ENCODE measurements at regions not wholly inside any gene's neighbourhood (a gene's known extent, or its start where the extent isn't known, plus 50 kb on each side); places are given as distances from the start of the nearest gene placed in this dataset.

DNA sequence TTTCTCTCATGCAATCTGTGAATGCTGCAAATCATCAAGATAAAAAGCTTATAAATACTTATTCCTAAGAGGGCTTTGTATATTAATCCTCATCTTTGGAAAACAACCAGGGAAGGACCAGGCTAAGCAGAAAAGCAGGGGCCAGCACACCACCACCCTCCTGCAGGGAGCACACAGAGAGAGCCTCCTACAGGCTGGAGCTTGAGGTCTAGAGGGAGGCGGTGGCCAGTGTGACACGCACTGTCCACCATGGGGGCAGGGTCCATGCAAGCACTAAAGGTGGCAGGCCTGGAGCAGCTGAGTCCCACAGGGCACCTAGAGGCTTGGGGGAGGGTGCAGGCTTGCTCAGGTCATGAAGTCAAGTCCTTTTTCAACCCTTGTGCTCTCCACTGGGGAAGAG, 236.9 kb downstream of the TACR3 start:
- TF ChIP-seq, protein P1, sequence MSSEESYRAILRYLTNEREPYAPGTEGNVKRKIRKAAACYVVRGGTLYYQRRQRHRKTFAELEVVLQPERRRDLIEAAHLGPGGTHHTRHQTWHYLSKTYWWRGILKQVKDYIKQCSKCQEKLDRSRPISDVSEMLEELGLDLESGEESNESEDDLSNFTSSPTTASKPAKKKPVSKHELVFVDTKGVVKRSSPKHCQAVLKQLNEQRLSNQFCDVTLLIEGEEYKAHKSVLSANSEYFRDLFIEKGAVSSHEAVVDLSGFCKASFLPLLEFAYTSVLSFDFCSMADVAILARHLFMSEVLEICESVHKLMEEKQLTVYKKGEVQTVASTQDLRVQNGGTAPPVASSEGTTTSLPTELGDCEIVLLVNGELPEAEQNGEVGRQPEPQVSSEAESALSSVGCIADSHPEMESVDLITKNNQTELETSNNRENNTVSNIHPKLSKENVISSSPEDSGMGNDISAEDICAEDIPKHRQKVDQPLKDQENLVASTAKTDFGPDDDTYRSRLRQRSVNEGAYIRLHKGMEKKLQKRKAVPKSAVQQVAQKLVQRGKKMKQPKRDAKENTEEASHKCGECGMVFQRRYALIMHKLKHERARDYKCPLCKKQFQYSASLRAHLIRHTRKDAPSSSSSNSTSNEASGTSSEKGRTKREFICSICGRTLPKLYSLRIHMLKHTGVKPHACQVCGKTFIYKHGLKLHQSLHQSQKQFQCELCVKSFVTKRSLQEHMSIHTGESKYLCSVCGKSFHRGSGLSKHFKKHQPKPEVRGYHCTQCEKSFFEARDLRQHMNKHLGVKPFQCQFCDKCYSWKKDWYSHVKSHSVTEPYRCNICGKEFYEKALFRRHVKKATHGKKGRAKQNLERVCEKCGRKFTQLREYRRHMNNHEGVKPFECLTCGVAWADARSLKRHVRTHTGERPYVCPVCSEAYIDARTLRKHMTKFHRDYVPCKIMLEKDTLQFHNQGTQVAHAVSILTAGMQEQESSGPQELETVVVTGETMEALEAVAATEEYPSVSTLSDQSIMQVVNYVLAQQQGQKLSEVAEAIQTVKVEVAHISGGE (CRISPR knock-in tag; IDR thresholded peaks at IDR 0.05): no peak
- no peak for TF ChIP-seq CEBPB (IDR thresholded peaks at IDR 0.05; ENCODE audit: borderline replicate concordance in 1 of 2, low read depth in 2 of 2, low read length in 2 of 2)
- no peak for TF ChIP-seq NFYA (IDR thresholded peaks at IDR 0.05; ENCODE audit: borderline replicate concordance, low read depth, low read length)
- TF ChIP-seq, protein P2, sequence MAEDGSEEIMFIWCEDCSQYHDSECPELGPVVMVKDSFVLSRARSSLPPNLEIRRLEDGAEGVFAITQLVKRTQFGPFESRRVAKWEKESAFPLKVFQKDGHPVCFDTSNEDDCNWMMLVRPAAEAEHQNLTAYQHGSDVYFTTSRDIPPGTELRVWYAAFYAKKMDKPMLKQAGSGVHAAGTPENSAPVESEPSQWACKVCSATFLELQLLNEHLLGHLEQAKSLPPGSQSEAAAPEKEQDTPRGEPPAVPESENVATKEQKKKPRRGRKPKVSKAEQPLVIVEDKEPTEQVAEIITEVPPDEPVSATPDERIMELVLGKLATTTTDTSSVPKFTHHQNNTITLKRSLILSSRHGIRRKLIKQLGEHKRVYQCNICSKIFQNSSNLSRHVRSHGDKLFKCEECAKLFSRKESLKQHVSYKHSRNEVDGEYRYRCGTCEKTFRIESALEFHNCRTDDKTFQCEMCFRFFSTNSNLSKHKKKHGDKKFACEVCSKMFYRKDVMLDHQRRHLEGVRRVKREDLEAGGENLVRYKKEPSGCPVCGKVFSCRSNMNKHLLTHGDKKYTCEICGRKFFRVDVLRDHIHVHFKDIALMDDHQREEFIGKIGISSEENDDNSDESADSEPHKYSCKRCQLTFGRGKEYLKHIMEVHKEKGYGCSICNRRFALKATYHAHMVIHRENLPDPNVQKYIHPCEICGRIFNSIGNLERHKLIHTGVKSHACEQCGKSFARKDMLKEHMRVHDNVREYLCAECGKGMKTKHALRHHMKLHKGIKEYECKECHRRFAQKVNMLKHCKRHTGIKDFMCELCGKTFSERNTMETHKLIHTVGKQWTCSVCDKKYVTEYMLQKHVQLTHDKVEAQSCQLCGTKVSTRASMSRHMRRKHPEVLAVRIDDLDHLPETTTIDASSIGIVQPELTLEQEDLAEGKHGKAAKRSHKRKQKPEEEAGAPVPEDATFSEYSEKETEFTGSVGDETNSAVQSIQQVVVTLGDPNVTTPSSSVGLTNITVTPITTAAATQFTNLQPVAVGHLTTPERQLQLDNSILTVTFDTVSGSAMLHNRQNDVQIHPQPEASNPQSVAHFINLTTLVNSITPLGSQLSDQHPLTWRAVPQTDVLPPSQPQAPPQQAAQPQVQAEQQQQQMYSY (CRISPR knock-in tag; IDR thresholded peaks at IDR 0.05): no peak
- TF ChIP-seq GABPA (IDR thresholded peaks at IDR 0.05; ENCODE audit: low read depth): no peak
- no peak for TF ChIP-seq POLR2AphosphoS5 (IDR thresholded peaks at IDR 0.05; ENCODE audit: low read length)
- no peak for TF ChIP-seq CHD2 (IDR thresholded peaks at IDR 0.05; ENCODE audit: borderline replicate concordance, low read depth, low read length)
- TF ChIP-seq, protein P3, sequence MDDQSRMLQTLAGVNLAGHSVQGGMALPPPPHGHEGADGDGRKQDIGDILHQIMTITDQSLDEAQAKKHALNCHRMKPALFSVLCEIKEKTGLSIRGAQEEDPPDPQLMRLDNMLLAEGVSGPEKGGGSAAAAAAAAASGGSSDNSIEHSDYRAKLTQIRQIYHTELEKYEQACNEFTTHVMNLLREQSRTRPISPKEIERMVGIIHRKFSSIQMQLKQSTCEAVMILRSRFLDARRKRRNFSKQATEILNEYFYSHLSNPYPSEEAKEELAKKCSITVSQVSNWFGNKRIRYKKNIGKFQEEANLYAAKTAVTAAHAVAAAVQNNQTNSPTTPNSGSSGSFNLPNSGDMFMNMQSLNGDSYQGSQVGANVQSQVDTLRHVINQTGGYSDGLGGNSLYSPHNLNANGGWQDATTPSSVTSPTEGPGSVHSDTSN (IDR thresholded peaks at IDR 0.05; ENCODE audit: insufficient replicate concordance, low read depth, low read length): no peak
- TF ChIP-seq SIX5 (IDR thresholded peaks at IDR 0.05; ENCODE audit: low read depth, low read length, severe bottlenecking): no peak
- no peak for TF ChIP-seq ZNF274 (IDR thresholded peaks at IDR 0.05; ENCODE audit: insufficient read depth, insufficient read length)
- TF ChIP-seq NBN (IDR thresholded peaks at IDR 0.05): no peak
- TF ChIP-seq, protein P4, sequence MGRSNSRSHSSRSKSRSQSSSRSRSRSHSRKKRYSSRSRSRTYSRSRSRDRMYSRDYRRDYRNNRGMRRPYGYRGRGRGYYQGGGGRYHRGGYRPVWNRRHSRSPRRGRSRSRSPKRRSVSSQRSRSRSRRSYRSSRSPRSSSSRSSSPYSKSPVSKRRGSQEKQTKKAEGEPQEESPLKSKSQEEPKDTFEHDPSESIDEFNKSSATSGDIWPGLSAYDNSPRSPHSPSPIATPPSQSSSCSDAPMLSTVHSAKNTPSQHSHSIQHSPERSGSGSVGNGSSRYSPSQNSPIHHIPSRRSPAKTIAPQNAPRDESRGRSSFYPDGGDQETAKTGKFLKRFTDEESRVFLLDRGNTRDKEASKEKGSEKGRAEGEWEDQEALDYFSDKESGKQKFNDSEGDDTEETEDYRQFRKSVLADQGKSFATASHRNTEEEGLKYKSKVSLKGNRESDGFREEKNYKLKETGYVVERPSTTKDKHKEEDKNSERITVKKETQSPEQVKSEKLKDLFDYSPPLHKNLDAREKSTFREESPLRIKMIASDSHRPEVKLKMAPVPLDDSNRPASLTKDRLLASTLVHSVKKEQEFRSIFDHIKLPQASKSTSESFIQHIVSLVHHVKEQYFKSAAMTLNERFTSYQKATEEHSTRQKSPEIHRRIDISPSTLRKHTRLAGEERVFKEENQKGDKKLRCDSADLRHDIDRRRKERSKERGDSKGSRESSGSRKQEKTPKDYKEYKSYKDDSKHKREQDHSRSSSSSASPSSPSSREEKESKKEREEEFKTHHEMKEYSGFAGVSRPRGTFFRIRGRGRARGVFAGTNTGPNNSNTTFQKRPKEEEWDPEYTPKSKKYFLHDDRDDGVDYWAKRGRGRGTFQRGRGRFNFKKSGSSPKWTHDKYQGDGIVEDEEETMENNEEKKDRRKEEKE (IDR thresholded peaks at IDR 0.05): no peak

Data from GM12878 (cell line).